ENCODE measurements at regions not wholly inside any gene's neighbourhood (a gene's known extent, or its start where the extent isn't known, plus 50 kb on each side); places are given as distances from the start of the nearest gene placed in this dataset.
"Not testable (repeated sequence)": the region's sequence is repeated elsewhere in the genome, so short reads cannot be mapped to it uniquely, and the experiment has no call there.

- intact Hi-C loops (cut with micrococcal nuclease) = no loop called here
- Mint-ChIP-seq H3K9me3 (no peaks in the 10 kb centered on the region), H3K27me3 (ENCODE audit: low read depth) (no peaks in the 10 kb centered on the region), H3K36me3 (ENCODE audit: low read depth) (no peaks in the 10 kb centered on the region), H3K4me3 (no peak overlapping the region), H3K27ac (no peak overlapping the region), H3K4me1 (ENCODE audit: low read depth) (peaks cover 10% of the 10 kb centered on the region)
- CTCF ChIA-PET = no interaction called here
- no peak for DNase-seq
Observed at GRCh38 chr3:112765531-112765930, 81.1 kb downstream of the CD200R1L start.

GRCh38 chr3:112763258-112763657 is 83.4 kb downstream of the CD200R1L start:
- CTCF ChIA-PET = interaction anchor here (0.6 kb wide), 1 partner anchor 175 kb away, joined by 3 read pairs; no protein-coding TSS in a partner anchor
- Mint-ChIP-seq H3K36me3 (ENCODE audit: low read depth) (no peaks in the 10 kb centered on the region), H3K4me1 (ENCODE audit: low read depth) (peaks cover 1% of the 10 kb centered on the region), H3K4me3 (no peak overlapping the region), H3K27me3 (ENCODE audit: low read depth) (no peaks in the 10 kb centered on the region), H3K9me3 (no peaks in the 10 kb centered on the region), H3K27ac (no peak overlapping the region)
- DNase-seq = no peak
- intact Hi-C loops (cut with micrococcal nuclease) = no loop called here

- Mint-ChIP-seq H3K27me3 (ENCODE audit: low read depth) (no peaks in the 10 kb centered on the region), H3K4me1 (ENCODE audit: low read depth) (peaks cover 1% of the 10 kb centered on the region), H3K36me3 (ENCODE audit: low read depth) (peaks cover 2% of the 10 kb centered on the region), H3K4me3 (no peak overlapping the region), H3K27ac (no peak overlapping the region), H3K9me3 (peaks cover 7% of the 10 kb centered on the region)
- intact Hi-C loops (cut with micrococcal nuclease) = no loop called here
- CTCF ChIA-PET = interaction anchor here (0.9 to 2.7 kb wide), 4 partner anchors 21 to 124 kb away, joined by 3 to 13 read pairs (median 4); no protein-coding TSS in a partner anchor
- no peak for DNase-seq
Observed at GRCh38 chr3:112761062-112761638, 85.5 kb downstream of the CD200R1L start.

GRCh38 chr3:112759681-112760080 is 87.0 kb downstream of the CD200R1L start:
- H3K36me3 Mint-ChIP-seq (ENCODE audit: low read depth) = peaks cover 2% of the 10 kb centered on the region
- no peak overlapping the region for H3K27ac Mint-ChIP-seq
- CTCF ChIA-PET = interaction anchor here (0.6 to 2.7 kb wide), 7 partner anchors 9 to 249 kb away, joined by 3 to 13 read pairs (median 4); no protein-coding TSS in a partner anchor
- H3K4me3 Mint-ChIP-seq = no peak overlapping the region
- no peaks in the 10 kb centered on the region for H3K27me3 Mint-ChIP-seq (ENCODE audit: low read depth)
- DNase-seq = no peak
- H3K4me1 Mint-ChIP-seq (ENCODE audit: low read depth) = peaks cover 1% of the 10 kb centered on the region
- H3K9me3 Mint-ChIP-seq = peaks cover 8% of the 10 kb centered on the region
- intact Hi-C loops (cut with micrococcal nuclease) = no loop called here

- H3K27me3 Mint-ChIP-seq (ENCODE audit: low read depth) = no peaks in the 10 kb centered on the region
- peaks cover 8% of the 10 kb centered on the region for H3K9me3 Mint-ChIP-seq
Observed at GRCh38 chr3:112759210-112759609, 87.5 kb downstream of the CD200R1L start.

GRCh38 chr3:112757197-112757596 is 89.5 kb downstream of the CD200R1L start:
- DNase-seq = no peak
- H3K27me3 Mint-ChIP-seq (ENCODE audit: low read depth) = no peaks in the 10 kb centered on the region
- peaks cover 2% of the 10 kb centered on the region for H3K36me3 Mint-ChIP-seq (ENCODE audit: low read depth)
- H3K27ac Mint-ChIP-seq = no peak overlapping the region
- intact Hi-C loops (cut with micrococcal nuclease) = no loop called here
- H3K4me3 Mint-ChIP-seq = no peak overlapping the region
- CTCF ChIA-PET = no interaction called here
- H3K9me3 Mint-ChIP-seq = peaks cover 8% of the 10 kb centered on the region
- peaks cover 1% of the 10 kb centered on the region for H3K4me1 Mint-ChIP-seq (ENCODE audit: low read depth)

More at GRCh38 chr3:112759210-112759609, 87.5 kb downstream of the CD200R1L start:
- no peak for DNase-seq
- Mint-ChIP-seq H3K4me1 (ENCODE audit: low read depth) (peaks cover 1% of the 10 kb centered on the region), H3K4me3 (no peak overlapping the region), H3K36me3 (ENCODE audit: low read depth) (peaks cover 2% of the 10 kb centered on the region), H3K27ac (no peak overlapping the region)
- CTCF ChIA-PET = interaction anchor here (0.6 to 2.7 kb wide), 6 partner anchors 8 to 249 kb away, joined by 3 to 13 read pairs (median 4); no protein-coding TSS in a partner anchor
- intact Hi-C loops (cut with micrococcal nuclease) = no loop called here

GRCh38 chr3:112755845-112756613 is 90.6 kb downstream of the CD200R1L start:
- Mint-ChIP-seq H3K27ac (no peak overlapping the region), H3K4me3 (no peak overlapping the region), H3K36me3 (ENCODE audit: low read depth) (peaks cover 2% of the 10 kb centered on the region), H3K4me1 (ENCODE audit: low read depth) (no peaks in the 10 kb centered on the region), H3K9me3 (peaks cover 8% of the 10 kb centered on the region), H3K27me3 (ENCODE audit: low read depth) (no peaks in the 10 kb centered on the region)
- CTCF ChIA-PET = interaction anchor here (1.0 kb wide), 1 partner anchor 22 kb away, joined by 3 read pairs; no protein-coding TSS in a partner anchor
- DNase-seq = no peak
- intact Hi-C loops (cut with micrococcal nuclease) = no loop called here

GRCh38 chr3:112755046-112755445 is 91.6 kb downstream of the CD200R1L start:
- H3K36me3 Mint-ChIP-seq (ENCODE audit: low read depth); H3K9me3 Mint-ChIP-seq; H3K27ac Mint-ChIP-seq; H3K27me3 Mint-ChIP-seq (ENCODE audit: low read depth); H3K4me1 Mint-ChIP-seq (ENCODE audit: low read depth); H3K4me3 Mint-ChIP-seq; intact Hi-C loops (cut with micrococcal nuclease); DNase-seq: not testable (repeated sequence)
- CTCF ChIA-PET = interaction anchor here (1.0 kb wide), 1 partner anchor 21 kb away, joined by 3 read pairs; no protein-coding TSS in a partner anchor

GRCh38 chr3:112751564-112752512 is 94.8 kb downstream of the CD200R1L start:
- no peaks in the 10 kb centered on the region for H3K36me3 Mint-ChIP-seq (ENCODE audit: low read depth)
- intact Hi-C loops (cut with micrococcal nuclease) = no loop called here
- no peak overlapping the region for H3K27ac Mint-ChIP-seq
- H3K4me3 Mint-ChIP-seq = no peak overlapping the region
- H3K27me3 Mint-ChIP-seq (ENCODE audit: low read depth) = no peaks in the 10 kb centered on the region
- no peak for DNase-seq
- no peaks in the 10 kb centered on the region for H3K4me1 Mint-ChIP-seq (ENCODE audit: low read depth)
- H3K9me3 Mint-ChIP-seq = peaks cover 5% of the 10 kb centered on the region
- CTCF ChIA-PET = no interaction called here

- Mint-ChIP-seq H3K4me3 (no peak overlapping the region), H3K27me3 (ENCODE audit: low read depth) (no peaks in the 10 kb centered on the region), H3K9me3 (peaks cover under 1% of the 10 kb centered on the region), H3K36me3 (ENCODE audit: low read depth) (no peaks in the 10 kb centered on the region), H3K27ac (no peak overlapping the region), H3K4me1 (ENCODE audit: low read depth) (peaks cover under 1% of the 10 kb centered on the region)
- CTCF ChIA-PET = interaction anchor here (0.8 to 2.0 kb wide), 4 partner anchors 8 to 169 kb away, joined by 3 to 10 read pairs (median 4); no protein-coding TSS in a partner anchor
- intact Hi-C loops (cut with micrococcal nuclease) = no loop called here
- DNase-seq = no peak
Observed at GRCh38 chr3:112751061-112751460, 95.6 kb downstream of the CD200R1L start.

- H3K27ac Mint-ChIP-seq = no peak overlapping the region
- CTCF ChIA-PET = interaction anchor here (0.6 to 4.8 kb wide), 3 partner anchors 12 to 231 kb away, joined by 4 to 20 read pairs (median 5); no protein-coding TSS in a partner anchor
- intact Hi-C loops (cut with micrococcal nuclease) = no loop called here
Observed at GRCh38 chr3:112747624-112748023, 99.0 kb downstream of the CD200R1L start.

More at GRCh38 chr3:112747624-112748023, 99.0 kb downstream of the CD200R1L start:
- H3K27me3 Mint-ChIP-seq (ENCODE audit: low read depth) = no peaks in the 10 kb centered on the region
- no peak overlapping the region for H3K4me3 Mint-ChIP-seq
- H3K36me3 Mint-ChIP-seq (ENCODE audit: low read depth) = no peaks in the 10 kb centered on the region
- DNase-seq = no peak
- peaks cover 12% of the 10 kb centered on the region for H3K4me1 Mint-ChIP-seq (ENCODE audit: low read depth)
- H3K9me3 Mint-ChIP-seq = no peaks in the 10 kb centered on the region

Data from activated naive CD4-positive, alpha-beta T cell treated with anti-CD3 and anti-CD28 coated beads for 36 hours (primary cell).